ENCODE measurements at regions not wholly inside any gene's neighbourhood (a gene's known extent, or its start where the extent isn't known, plus 50 kb on each side); places are given as distances from the start of the nearest gene placed in this dataset. TPM values are rescaled to one million over a fixed set of nuclear protein-coding genes. Genes with fewer than 3 reads are reported as not detected.

Small RNA genes in the stretch of these regions (small RNA-seq; reads per million reads assigned to genes)
- gene RNU6-1319P: not detected
